ENCODE measurements at regions not wholly inside any gene's neighbourhood (a gene's known extent, or its start where the extent isn't known, plus 50 kb on each side); places are given as distances from the start of the nearest gene placed in this dataset.
"Not testable (repeated sequence)": the region's sequence is repeated elsewhere in the genome, so short reads cannot be mapped to it uniquely, and the experiment has no call there.

DNA sequence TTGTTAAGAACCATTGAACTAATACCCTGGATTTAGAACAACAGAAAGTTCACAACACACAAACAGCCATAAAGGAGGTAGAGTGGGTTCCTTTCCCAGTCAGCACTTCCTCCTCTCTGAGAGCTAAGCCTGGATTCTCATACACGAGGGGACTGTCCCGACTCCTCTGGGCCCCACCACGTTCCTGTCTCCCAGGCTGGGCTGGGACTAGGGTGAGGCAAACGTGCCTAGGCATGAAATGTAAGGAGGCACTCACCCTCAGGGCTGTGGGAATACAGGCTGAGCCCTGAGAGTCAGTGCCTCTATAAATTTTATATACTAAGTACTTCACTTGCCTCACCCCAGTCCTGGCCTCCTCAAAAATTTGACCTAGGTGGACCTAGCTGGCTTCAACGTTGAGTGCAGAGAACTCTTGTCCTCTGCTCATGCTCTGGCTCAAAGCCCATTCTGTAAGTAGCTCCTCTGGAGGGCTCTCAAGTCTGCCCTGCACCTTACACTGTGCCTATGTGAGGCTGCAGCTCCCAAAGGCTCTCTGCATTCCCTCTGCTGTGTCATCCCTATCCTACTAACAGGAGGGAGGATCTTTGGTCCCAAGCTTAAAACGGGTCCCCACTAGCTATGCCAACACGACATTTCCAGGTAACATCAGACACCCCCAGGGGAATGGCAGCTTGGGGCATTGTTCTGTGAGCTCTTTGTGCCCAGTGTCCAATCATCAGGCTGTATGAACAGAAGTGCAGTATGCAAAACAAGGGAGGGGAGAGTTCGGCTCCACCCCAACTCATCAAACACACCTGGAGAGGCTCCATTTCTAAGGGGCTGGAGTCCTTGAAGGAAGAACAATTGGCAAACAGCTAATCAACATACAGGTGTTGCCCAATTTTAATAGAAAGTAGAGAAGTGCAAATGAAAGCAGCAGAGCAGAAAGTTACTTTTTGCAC is 233.2 kb downstream of the RPLP1 start:
- DNase-seq = peak; percentile 91

DNA sequence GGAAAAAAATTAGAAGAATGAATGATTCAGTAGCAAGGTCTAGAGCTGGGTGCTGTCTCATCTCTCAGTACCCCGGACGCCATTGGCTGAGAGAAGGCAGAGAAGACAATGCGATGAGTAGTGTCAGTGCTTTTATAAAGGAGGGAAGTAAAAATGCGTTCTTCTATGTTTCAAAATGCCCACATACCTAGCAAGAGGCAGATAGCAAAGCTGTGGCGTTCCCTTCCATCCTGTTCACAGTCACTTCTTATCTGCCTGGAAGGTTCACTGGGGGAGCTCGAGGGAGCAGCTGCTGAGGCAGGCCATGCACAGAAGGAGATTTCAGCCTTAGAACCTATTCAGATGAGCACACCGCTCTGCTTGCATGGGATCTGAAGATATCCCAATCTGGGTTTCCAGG is 234.0 kb downstream of the RPLP1 start:
- DNase-seq = peak; percentile 54

DNA sequence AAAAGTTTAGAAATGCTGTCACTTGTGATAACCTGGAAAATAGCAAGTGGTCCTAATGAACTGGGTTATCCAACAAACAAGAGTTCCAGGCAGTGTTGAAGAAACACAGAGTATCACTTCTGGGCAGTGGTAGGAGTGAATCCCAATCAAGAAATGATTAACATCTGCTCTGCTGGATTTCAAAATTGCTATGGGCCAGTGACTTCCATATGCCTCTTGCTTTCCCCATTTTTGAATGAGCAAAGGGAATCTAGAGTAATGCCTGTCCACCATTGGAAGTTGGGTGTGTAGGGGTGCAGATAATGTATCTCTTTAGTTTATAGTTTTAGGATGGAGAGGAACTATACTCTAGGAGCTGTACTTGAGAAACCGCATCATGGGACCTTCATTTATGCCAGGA is 236.5 kb downstream of the RPLP1 start:
- DNase-seq = no peak

DNA sequence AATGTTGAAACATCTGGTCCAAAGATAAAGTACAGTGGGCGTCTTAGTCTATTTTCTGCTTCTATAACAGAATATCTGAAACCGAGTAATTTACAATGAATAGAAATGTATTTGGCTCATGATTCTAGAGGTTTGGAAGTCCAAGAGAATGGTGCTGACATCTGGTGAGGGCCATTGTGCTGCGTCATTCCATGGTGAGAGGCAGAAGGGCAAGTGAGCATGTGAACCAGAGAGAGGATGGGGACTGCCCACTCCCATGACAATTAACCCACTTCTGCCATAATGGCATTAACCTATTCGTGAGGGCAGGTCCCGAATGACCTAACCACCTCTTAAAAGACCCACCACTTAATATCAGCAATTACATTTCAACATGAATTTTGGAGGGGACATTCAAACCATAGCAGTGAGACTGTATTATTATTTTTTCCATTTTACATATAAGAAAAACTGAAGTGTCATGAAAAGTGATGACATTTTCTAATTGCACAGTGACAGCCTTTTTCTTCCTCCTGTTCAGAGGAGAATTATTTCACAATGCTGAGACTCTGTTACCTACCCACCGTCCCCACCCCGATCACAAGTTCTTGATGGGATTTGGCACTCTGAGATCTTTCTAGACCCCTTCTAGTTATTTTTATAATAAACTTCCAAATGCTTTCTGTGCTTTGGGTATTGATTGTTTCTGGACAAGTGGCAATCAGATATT is 238.8 kb downstream of the RPLP1 start:
- DNase-seq = no peak

DNA sequence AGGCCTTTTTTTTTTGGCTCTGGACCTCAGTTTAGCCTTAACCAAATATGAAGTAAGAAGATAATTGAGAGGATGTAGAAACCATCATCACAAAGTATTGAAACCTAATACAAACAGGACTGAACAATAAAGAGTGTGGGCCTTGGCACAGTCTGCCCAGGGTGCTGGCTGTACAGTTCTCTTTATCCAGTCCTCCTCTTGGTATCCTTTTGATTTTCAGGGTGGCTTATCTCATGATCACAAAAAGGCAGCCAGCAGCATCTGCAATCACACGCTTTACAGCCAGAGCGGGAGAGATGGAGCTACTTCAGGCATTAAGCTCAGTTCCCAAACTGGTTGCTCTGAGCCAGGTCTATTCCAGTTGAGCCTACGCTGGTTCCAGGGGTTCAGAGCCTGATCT is 239.7 kb downstream of the RPLP1 start:
- no peak for DNase-seq

DNA sequence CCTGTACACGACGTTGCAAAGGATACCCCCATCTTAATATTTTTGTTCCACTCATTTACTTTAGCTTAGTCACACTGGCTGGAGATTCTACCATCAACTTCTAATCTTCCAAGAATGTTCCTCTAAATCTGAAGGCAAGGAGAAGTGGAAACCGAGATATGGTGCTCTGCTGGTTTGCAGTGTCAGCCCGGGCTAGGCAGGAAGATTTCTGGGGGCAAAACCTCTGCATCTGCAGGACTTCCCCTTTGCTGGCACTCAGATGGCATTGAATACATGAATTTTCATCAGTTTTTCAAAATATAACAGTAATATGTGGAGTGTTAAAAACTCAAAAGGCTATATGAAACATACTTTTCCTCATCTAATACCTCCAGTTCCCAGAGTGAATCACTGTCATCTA is 240.4 kb downstream of the RPLP1 start:
- DNase-seq = no peak

DNA sequence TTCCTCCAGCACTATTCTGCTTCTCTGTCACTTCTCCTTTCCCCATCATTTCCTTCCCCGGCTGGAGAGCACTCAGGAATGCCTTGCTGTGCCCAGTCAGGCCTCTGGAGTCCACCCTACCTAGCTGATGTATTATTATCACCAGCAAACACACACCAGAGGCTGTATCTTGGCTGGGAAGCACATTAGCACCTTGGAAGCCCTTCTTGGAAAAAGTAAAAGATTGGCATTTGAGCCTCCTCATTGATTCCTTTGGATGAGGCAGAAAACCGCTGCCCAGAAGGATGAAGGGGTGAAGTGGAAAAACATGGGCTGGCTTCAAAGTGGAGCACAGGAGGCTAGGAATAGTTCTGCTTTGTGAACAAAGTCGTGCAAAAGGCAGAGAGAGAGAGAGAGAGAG is 244.3 kb downstream of the RPLP1 start:
- DNase-seq = peak; percentile 87

DNA sequence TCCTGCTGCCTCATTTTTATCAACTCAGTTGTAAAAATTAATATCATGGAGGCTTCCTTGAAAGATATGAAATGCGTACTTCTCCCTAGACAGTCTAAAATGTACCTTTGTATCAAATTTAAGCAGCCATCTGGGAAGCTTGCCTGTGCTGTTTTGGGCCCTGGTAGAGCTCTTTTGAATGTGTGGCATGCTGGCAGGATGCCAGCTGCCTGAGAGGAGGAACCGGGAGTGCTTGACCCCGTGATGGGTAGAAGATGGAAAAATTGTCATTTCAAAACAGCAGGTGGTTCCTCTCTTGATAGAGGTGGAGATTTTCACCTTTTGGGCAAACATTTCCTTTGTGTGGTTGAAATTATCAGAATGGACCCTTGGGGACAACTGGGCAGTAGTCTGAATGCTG is 245.3 kb downstream of the RPLP1 start:
- peak; percentile 32 for DNase-seq

DNA sequence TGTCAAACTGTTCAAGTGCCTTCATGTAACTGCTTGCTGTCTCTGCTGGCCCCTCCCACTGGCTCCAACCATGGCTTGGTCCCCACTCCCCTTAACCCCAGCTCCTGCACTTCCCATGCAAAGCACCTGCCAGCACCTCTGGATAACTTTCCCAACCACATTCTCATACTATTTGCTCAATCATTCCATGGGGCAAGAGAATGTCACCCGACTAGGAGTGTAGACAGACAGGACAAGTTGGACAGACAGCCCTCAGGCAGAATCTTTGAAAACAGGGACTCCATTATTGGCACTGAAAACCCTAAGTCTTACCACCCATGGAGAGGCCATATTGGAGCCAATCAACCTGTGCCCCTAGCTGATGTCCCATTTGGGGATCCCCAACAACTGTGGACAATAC is 246.5 kb downstream of the RPLP1 start:
- no peak for DNase-seq

DNA sequence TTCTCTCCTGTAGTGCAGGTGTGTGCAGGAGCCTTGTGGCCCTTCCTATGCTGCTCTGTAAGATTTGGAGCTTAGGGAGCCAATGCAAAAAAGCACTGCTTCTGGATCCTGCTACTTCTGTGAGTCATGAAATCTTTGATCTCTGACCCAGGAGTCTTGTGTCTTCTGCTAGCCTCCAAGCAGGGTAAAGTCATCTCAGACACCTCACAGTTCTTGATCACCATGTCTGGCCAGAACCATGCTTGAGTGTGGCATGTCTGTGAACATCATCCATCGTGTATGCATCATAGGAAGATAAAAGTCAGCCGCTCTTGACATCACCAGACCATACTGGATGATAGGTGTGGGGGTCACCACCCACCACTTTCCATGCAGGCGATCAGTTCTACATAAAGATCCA is 247.8 kb downstream of the RPLP1 start:
- no peak for DNase-seq

DNA sequence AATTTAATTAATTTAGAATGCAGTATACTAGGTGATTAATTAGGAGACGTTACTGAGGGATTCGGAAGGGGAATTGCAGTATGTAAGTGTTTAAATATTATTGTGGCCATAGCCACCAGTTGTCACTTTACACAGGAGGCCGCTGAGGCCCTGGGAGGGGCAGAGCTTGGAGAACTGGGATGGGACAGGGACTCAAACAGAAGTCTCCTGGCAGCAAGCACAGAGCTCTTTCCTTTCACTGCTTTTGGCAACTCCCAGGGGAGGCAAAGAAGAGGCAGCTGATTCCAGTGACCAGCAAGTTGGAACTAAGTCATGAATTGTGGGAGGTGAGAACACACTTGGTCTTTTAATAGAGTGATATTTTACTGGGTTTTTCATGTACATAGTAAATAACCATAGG is 248.6 kb downstream of the RPLP1 start:
- no peak for DNase-seq

DNA sequence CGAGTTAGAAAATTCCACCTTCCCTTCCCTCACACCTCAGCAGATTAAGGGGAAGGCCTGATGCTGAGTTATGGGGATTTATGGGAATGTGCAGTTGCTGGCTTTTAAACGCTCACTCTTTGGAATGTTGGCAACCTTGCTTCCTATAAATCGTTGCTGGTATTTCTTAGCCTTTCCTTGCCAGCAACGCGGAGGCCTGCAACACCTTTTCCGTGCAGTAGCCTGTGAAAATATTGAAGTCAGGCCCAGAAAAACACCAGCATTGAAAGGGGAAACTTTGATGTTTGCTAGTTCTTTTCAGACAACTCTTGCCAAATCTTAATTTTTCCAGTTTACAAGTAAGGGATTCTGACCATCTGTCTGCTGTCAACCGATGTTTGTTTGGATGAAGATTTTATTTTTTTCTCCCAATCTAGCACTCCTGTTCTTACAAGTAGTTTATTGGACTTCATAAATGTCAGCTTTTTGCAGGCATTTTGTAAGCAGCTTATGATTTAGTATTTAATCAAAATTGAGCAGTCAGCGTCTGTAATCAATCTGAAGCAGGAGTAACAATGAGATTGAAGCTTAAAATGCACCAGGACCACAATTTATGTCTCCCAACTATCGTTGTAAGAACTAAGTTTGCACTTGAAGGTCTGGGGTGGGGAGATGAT is 251.0 kb downstream of the RPLP1 start:
- DNase-seq = no peak

DNA sequence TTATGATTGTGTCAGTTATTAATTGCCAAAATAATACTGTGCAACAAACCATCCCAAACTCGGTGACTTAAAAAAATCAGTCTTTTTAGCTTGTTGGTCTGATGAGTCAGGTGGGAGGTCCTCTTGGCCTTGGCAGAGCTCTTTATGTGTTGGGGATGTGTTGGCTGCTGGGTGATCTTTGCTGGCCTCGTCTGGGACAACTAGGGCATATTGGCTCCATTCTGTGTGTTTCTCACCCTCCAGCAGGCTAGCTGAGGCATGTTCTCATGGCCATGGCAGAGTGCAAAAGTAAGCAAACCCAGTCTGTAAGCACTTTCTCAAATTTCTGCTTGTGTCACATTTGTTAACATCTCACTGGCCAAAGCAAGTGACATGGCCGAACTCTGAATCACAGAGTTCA is 251.6 kb downstream of the RPLP1 start:
- peak; percentile 51 for DNase-seq

DNA sequence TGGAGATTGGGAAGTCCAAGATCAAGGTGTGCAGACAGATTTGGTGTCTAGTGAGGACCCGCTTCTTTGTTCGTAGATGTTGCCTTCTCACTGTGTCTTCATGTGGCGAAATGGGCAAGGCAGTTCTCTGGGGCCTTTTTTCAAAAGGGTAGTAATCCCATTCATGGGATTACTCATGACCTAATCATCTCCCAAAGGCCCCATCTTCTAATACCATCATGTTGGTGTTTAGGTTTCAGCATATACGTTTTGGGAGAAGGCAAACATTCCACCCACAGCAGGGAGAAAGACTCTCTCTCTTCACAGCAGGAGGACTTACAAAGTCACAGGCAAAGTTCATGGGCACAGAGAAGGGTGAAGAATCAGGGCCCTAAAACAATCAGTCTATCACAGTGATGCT is 252.1 kb downstream of the RPLP1 start:
- no peak for DNase-seq

DNA sequence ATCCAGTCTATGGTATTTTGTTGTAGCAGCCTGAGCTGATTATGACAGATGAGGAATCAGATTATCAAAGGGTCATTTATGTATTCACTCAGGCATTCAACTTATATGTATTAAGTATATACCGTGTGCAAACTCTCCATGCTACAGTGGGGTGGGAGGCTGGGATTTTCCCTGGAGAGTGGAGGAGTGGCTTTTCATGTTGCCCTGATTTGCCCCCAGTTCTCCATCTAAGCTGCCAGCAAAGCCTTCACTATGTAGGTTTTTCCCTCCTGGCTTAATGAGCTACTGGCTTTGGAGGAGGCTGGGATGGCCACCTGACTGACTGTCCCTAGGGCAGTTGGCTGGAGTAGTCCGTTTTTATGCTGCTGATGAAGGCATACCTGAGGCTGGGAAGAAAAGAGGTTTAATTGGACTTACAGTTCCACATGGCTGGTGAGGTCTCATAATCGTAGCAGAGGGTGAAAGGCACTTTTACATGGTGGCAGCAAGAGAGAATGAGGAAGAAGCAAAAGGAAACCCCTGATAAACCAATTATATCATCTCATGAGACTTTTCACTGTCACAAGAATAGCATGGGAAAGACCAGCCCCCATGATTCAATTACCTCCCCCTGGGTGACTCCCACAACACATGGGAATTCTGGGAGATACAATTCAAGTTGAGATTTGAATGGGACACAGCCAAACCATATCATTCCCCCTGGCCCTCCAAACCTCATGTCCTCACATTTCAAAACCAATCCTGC is 253.9 kb downstream of the RPLP1 start:
- no peak for DNase-seq

DNA sequence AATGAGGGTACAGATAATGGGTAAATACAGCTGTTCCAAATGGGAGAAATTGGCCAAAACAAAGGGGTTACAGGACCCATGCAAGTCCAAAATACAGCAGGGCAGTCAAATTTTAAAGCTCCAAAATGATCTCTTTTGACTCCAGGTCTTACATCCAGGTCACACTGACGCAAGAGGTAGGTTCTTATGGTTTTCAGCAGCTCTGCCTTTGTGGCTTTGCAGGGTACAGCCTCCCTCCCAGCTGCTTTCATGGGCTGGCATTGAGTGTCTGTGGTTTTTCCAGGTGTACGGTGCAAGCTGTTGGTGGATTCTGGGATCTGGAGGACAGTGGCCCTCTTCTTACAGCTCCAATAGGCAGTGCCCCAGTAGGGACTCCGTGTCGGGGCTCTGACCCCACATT is 254.6 kb downstream of the RPLP1 start:
- DNase-seq = not testable (repeated sequence)

DNA sequence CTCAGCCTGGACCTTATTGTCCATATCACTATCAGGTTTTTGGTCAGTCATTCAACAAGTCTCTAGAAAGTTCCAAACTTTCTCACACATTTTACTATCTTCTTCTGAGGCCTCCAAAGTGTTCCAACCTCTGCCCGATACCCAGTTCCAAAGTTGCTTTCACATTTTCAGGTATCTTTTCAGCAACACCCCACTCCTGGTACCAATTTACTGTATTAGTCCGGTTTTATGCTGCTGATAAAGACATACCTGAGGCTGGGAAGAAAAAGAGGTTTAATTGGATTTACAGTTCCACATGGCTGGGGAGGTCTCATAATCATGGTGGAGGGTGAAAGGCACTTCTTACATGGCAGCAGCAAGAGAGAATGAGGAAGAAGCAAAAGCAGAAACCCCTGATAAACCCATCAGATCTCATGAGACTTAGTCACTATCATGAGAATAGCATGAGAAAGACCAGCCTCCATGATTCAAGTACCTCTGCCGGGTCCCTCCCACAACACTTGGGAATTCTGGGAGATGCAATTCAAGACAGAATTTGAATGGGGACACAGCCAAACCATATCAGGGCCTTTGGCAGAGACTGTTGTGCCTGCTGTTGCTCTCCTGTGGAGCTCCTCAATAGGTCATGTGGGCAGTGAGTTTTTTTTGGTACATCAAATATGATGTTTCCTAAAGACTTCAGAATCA is 256.0 kb downstream of the RPLP1 start:
- DNase-seq = not testable (repeated sequence)

DNA sequence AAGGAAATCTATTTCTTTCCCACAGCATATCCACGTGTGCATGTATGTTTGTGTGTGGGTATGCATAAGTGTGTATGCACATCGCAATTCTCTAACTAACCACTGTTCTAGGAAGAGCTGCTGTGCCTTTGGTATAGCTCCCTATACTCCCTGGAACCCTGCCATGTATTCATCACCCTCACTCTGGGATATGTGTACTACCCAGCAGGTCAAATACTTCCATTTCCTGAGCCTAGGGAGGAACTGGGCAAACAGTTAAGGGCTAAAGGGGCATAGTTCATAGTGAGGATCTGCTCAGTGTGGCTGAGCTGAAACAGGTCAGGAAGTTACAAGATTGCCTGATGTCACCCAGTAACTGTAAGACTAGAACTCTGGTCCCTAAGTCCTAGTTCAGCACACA is 260.4 kb downstream of the RPLP1 start:
- no peak for DNase-seq

DNA sequence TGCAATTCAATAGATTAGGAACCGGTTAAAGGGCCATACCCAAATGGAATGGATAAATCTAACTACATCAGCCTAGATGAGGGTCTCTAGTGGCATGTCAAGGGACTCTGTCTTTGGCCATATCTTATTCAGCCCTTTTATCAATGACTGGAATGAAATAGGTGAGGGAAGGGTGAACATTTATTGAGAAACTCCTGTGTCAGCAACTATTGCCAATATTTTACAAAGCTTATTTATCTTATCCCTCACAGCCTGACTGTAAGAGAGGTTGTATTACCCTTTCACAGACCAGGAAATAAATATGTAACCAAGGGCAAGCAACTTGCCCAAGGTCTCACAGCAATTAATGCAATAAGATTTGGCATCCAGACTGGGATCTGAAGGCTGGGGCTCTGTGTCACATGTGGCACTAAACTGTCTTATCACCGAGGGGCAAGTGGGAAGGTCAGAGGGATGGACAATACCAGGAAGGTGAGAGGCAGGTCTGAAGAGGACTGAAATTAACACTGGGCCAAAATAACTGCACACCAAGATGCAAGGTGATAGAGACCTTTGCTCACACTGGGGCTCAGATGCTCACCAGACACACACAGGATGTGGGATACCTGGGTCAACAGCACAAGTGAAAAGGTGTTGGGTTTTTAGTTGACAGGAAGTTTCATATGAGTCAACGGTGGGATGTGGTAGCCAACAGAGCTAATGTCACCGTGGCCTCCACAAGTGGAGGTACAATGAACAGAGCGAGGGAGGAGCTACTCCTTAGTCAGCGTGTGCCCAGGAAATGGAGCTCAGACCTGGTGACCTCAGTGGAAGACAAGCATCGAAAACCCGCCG is 261.3 kb downstream of the RPLP1 start:
- DNase-seq = no peak

DNA sequence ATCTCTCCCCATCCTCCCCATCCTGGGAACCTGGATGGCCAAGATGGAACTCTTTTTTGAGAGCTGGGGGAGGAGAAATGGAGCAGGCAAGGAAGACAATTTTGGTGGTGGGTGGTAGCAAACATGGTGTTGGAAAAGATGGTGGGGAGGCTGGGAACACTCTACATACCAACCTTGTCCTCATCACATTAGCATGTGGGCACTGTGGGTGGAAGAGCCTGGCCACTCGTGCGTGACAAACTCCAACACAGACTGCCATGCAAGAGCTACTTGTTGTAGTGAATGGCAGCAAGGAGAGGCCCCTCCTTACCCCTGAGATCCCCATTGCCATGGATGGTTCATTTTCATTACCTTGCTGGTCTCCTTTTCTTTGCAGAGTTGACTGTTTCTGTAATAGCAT is 262.6 kb downstream of the RPLP1 start:
- DNase-seq = no peak

DNA sequence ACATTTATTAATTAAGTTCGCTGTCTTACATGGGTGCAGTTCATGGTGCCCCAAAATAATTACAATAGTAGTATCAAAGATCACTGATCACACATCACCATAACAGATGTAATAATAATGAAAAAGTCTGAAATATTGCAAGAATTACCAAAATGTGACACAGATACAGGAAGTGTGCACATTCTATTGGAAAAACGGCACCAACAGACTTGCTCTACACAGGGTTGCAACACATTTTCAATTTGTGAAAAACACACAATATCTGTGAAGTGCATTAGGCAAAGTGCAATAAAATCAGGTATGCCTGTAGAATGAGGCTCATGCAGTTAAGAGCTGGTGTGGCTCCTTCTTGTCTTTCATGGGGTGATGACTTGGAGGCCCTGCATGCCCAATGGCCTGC is 265.8 kb downstream of the RPLP1 start:
- no peak for DNase-seq

DNA sequence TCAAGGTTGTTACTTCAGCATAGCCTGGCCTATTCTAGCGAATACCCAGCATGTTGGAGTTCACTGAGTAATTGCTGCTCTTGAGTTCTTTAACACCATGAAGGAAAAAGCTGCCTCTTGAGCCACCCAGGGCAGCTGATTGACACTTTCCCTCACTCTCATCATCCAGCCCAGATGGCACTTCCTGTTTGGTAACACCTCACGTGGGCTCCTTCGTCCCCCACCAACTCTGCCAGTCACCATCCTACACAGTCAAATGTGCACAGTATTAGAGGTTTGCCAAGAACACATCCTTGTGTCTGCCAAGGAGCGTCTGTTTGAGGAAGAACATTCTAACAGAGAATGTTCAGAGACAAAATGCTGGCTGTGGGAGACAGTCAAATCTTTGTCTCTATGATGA is 266.3 kb downstream of the RPLP1 start:
- DNase-seq = no peak

Measured in DMS79 treated with DMSO at 0.1 percent for 48 hours (cell line).